Calu3 (cell line): ENCODE measurements at regions not wholly inside any gene's neighbourhood (a gene's known extent, or its start where the extent isn't known, plus 50 kb on each side); places are given as distances from the start of the nearest gene placed in this dataset.

Experiments
- BruUV-seq: library from RNA; stranded (reverse); fragments of 400-500 nt; replicated peaks from 2 replicates; lab custom pipeline; 2021; lab: Mats Ljungman, UMichigan
- CTCF ChIA-PET: fragments of 300-600 bp; sonication (Branson Sonifier 250); formaldehyde crosslinking; loops from one replicate; lab custom pipeline; 2022; ENCODE audit warnings: antibody characterized with exemption; lab: Charles Lee
- DNase-seq: peaks from one replicate; pipeline ENCODE4 v3.0.0; 2022
- H3K27ac Mint-ChIP-seq: one replicate; pipeline ENCODE4 v1.8.0; 2022; ENCODE audit warnings: mixed read lengths; ENCODE audit not compliant: unreplicated experiment
- H3K27me3 Mint-ChIP-seq: one replicate; pipeline ENCODE4 v1.8.0; 2022; ENCODE audit warnings: mixed read lengths; ENCODE audit not compliant: unreplicated experiment
- H3K36me3 Mint-ChIP-seq: one replicate; pipeline ENCODE4 v1.8.0; 2022; ENCODE audit warnings: mild to moderate bottlenecking, moderate library complexity, mixed read lengths; ENCODE audit not compliant: insufficient read depth, unreplicated experiment
- H3K4me1 Mint-ChIP-seq: one replicate; pipeline ENCODE4 v1.8.0; 2022; ENCODE audit warnings: mild to moderate bottlenecking, low read depth, mixed read lengths; ENCODE audit not compliant: unreplicated experiment
- H3K4me3 Mint-ChIP-seq: one replicate; pipeline ENCODE4 v1.8.0; 2022; ENCODE audit warnings: mild to moderate bottlenecking, low read depth, moderate library complexity, mixed read lengths; ENCODE audit not compliant: unreplicated experiment
- H3K9me3 Mint-ChIP-seq: one replicate; pipeline ENCODE4 v1.8.0; 2022; ENCODE audit warnings: low read depth, mixed read lengths; ENCODE audit not compliant: unreplicated experiment
- intact Hi-C: fragments of 100-400 bp; cut with micrococcal nuclease; formaldehyde crosslinking; loops from one replicate; pipeline ENCODE4 v1.10.0; 2022; ENCODE audit not compliant: unreplicated experiment
- TF ChIP-seq, protein P1 (sequence below): fragments of 200-600 bp; IDR thresholded peaks from one replicate; pipeline ENCODE4 v1.8.0; 2022; ENCODE audit warnings: antibody characterized with exemption; ENCODE audit not compliant: unreplicated experiment

DNA sequence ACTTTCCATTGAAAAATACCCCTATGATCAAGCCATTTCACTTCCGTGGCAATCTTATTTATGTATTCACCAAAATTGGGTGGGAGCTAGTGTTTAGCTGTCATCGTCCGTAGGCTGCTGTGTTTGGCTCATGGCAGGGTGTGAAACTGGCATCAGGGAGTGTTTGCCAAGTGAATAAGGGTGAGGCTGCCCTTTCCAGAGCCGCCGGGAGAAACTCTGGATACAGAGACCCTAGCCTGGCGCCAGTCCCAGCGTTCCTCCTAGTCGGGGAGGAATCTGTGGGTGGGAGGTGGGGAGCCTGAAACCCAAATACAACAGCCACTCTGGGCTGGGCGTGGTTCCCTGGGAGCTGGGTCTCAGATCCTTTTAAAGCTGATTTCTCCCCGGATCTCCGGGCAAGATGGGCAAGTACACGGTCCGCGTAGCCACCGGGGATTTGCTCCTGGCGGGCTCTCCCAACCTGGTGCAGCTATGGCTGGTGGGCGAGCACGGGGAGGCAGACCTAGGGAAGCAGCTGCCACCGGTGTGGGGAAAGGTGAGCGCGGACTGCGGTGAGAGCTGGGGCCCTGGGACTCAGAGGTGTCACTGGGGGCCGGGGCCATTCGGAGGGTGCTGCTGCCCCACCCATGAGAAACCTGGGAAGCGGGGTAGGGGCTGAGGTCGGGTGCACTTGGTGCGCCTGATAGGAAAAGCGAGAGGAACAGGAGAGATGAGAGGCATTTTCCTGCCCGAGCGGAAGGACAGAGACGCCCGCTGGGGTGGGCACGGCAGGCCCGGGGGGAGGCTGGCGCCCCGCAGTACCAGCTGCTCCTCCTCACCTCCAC, 62.1 kb upstream of the TEKT1 start:
- Mint-ChIP-seq H3K9me3 (peaks cover 2% of the 10 kb centered on the region), H3K27ac (no peak overlapping the region), H3K27me3 (peaks cover 96% of the 10 kb centered on the region), H3K36me3 (no peaks in the 10 kb centered on the region), H3K4me3 (peak overlapping the region; percentile 51), H3K4me1 (peaks cover 6% of the 10 kb centered on the region)
- CTCF ChIA-PET: interaction anchor here (1.1 to 1.2 kb wide), 2 partner anchors 50 to 228 kb away, joined by 3 to 7 read pairs; no protein-coding TSS in a partner anchor
- no TSS peak for BruUV-seq
- TF ChIP-seq, protein P1, sequence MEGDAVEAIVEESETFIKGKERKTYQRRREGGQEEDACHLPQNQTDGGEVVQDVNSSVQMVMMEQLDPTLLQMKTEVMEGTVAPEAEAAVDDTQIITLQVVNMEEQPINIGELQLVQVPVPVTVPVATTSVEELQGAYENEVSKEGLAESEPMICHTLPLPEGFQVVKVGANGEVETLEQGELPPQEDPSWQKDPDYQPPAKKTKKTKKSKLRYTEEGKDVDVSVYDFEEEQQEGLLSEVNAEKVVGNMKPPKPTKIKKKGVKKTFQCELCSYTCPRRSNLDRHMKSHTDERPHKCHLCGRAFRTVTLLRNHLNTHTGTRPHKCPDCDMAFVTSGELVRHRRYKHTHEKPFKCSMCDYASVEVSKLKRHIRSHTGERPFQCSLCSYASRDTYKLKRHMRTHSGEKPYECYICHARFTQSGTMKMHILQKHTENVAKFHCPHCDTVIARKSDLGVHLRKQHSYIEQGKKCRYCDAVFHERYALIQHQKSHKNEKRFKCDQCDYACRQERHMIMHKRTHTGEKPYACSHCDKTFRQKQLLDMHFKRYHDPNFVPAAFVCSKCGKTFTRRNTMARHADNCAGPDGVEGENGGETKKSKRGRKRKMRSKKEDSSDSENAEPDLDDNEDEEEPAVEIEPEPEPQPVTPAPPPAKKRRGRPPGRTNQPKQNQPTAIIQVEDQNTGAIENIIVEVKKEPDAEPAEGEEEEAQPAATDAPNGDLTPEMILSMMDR: no peak
- intact Hi-C loops: loop anchor here (2.0 kb wide), 1 partner anchor 51 kb away; no protein-coding TSS in a partner anchor
- DNase-seq: no peak

DNA sequence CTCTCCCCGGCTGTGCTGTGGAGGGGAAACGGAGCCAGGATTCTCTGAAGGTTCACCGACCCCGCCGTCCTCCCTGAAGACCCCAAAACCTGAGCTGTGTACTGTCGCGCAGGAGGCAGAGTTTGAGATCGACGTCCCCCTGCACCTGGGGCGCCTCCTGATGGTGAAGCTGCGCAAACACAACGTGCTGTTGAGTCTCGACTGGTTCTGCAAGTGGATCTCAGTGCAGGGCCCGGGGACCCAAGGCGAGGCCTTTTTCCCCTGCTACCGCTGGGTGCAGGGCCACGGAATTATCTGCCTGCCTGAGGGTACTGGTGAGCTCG, 62.6 kb upstream of the TEKT1 start:
- intact Hi-C loops: loop anchor here (2.0 kb wide), 1 partner anchor 51 kb away; no protein-coding TSS in a partner anchor
- DNase-seq: peak; percentile 41
- H3K9me3 Mint-ChIP-seq: no peaks in the 10 kb centered on the region
- peak overlapping the region; percentile 51 for H3K4me3 Mint-ChIP-seq
- no peaks in the 10 kb centered on the region for H3K36me3 Mint-ChIP-seq
- CTCF ChIA-PET: interaction anchor here (1.1 to 1.2 kb wide), 2 partner anchors 50 to 228 kb away, joined by 3 to 7 read pairs; no protein-coding TSS in a partner anchor
- peaks cover 6% of the 10 kb centered on the region for H3K4me1 Mint-ChIP-seq
- no TSS peak for BruUV-seq
- H3K27me3 Mint-ChIP-seq: peaks cover 96% of the 10 kb centered on the region
- TF ChIP-seq, protein P1: peak; percentile 21
- H3K27ac Mint-ChIP-seq: no peak overlapping the region

GRCh38 chr17:6901086-6901485, 69.6 kb upstream of the TEKT1 start:
- no peak for DNase-seq
- BruUV-seq: no TSS peak
- Mint-ChIP-seq H3K27ac (no peak overlapping the region), H3K4me1 (no peaks in the 10 kb centered on the region), H3K4me3 (no peak overlapping the region), H3K36me3 (no peaks in the 10 kb centered on the region), H3K27me3 (peaks cover 63% of the 10 kb centered on the region), H3K9me3 (no peaks in the 10 kb centered on the region)
- CTCF ChIA-PET: no interaction called here
- TF ChIP-seq, protein P1: no peak
- intact Hi-C loops: no loop called here

DNA sequence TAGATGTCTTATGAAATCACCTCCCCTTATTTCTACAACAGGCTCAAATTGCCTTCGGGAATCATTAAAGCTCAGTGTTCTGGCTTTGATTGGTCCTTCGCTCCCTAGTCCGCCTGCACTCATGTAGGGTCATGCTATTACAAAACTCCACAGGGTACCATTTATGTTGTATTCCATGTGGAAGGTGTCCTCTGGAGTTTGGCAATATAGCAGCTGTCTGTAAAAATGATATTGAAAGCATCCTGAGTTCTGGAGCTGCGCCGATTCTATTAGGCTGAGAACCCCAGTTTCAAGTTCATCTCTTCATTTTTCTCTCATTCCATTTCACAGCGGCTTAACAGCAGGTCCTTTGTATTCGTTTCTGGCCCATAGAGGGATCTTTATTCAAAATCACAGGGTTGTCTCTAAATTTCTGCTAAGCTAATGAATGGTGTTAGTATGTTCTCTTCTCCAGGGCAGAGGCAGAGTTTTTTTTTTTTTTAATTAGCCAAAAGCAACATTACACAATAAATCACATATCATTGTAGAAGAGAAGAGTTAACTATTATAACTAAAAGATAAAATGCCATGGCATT, 71.9 kb upstream of the TEKT1 start:
- H3K27me3 Mint-ChIP-seq: peaks cover 39% of the 10 kb centered on the region
- intact Hi-C loops: no loop called here
- BruUV-seq: no TSS peak
- no peaks in the 10 kb centered on the region for H3K36me3 Mint-ChIP-seq
- H3K4me3 Mint-ChIP-seq: no peak overlapping the region
- H3K4me1 Mint-ChIP-seq: no peaks in the 10 kb centered on the region
- TF ChIP-seq, protein P1: no peak
- no peak overlapping the region for H3K27ac Mint-ChIP-seq
- CTCF ChIA-PET: interaction anchor here (0.5 kb wide), 1 partner anchor 8 kb away, joined by 10 read pairs; no protein-coding TSS in a partner anchor
- no peak for DNase-seq
- no peaks in the 10 kb centered on the region for H3K9me3 Mint-ChIP-seq
